ENCODE measurements at regions not wholly inside any gene's neighbourhood (a gene's known extent, or its start where the extent isn't known, plus 50 kb on each side); places are given as distances from the start of the nearest gene placed in this dataset.

DNA sequence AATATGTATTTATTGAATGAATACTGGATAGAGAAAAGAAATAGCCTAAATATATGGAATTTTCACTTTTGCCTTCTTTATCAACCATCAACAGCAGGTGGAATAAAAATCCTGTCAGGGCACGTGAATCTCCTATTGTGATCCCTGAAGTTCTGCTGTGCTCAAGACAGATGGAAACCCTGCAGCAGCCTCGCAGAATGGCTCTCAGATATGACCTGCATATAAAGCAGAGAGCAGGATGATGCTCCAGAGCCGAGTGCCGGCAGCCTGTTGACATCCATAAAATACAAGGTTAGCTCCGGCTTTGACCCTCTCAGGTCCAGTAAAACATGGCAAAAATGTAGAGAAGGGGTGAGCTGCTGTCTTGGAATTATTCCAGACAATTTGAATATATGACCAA is 659.3 kb downstream of the DIAPH3 start:
- H3K27ac ChIP-seq = no peak overlapping the region
- TF ChIP-seq CTCF (IDR thresholded peaks at IDR 0.05) (no peak), POLR2A (IDR thresholded peaks at IDR 0.05) (no peak), POLR2AphosphoS5 (IDR thresholded peaks at IDR 0.05) (no peak)
- H3K36me3 ChIP-seq = no peaks in the 10 kb centered on the region
- H3K4me3 ChIP-seq = no peak overlapping the region
- H3K9me3 ChIP-seq = no peaks in the 10 kb centered on the region
- intact Hi-C loops (cut with DNase I) = no loop called here
- 44% methylated on average over 5 of the region's 5 CpGs for WGBS
- no peaks in the 10 kb centered on the region for H3K4me1 ChIP-seq (replicated peaks)
- DNase-seq (ENCODE audit: low spot score) = no peak
- H3K27me3 ChIP-seq (replicated peaks; ENCODE audit: insufficient read depth) = no peaks in the 10 kb centered on the region

- Histone ChIP-seq H3K27me3 (replicated peaks; ENCODE audit: insufficient read depth) (no peaks in the 10 kb centered on the region), H3K9me3 (no peaks in the 10 kb centered on the region), H3K4me3 (no peak overlapping the region), H3K36me3 (no peaks in the 10 kb centered on the region), H3K27ac (no peak overlapping the region), H3K4me1 (replicated peaks) (no peaks in the 10 kb centered on the region)
- DNase-seq (ENCODE audit: low spot score) = no peak
- TF ChIP-seq POLR2A (IDR thresholded peaks at IDR 0.05) = no peak
- TF ChIP-seq POLR2AphosphoS5 (IDR thresholded peaks at IDR 0.05) = no peak
- TF ChIP-seq CTCF (IDR thresholded peaks at IDR 0.05) = no peak
- intact Hi-C loops (cut with DNase I) = no loop called here
- 82% methylated on average over 4 of the region's 4 CpGs for WGBS
Observed at GRCh38 chr13:59510386-59510785, 653.3 kb downstream of the DIAPH3 start.

GRCh38 chr13:59513686-59514085 is 650.0 kb downstream of the DIAPH3 start:
- Histone ChIP-seq H3K36me3 (no peaks in the 10 kb centered on the region), H3K4me3 (no peak overlapping the region), H3K27ac (no peak overlapping the region), H3K9me3 (no peaks in the 10 kb centered on the region), H3K27me3 (replicated peaks; ENCODE audit: insufficient read depth) (no peaks in the 10 kb centered on the region), H3K4me1 (replicated peaks) (no peaks in the 10 kb centered on the region)
- TF ChIP-seq POLR2A (IDR thresholded peaks at IDR 0.05) (no peak), CTCF (IDR thresholded peaks at IDR 0.05) (no peak), POLR2AphosphoS5 (IDR thresholded peaks at IDR 0.05) (no peak)
- DNase-seq (ENCODE audit: low spot score) = no peak
- intact Hi-C loops (cut with DNase I) = no loop called here
- WGBS = 40% methylated on average over 1 of the region's 1 CpG

DNA sequence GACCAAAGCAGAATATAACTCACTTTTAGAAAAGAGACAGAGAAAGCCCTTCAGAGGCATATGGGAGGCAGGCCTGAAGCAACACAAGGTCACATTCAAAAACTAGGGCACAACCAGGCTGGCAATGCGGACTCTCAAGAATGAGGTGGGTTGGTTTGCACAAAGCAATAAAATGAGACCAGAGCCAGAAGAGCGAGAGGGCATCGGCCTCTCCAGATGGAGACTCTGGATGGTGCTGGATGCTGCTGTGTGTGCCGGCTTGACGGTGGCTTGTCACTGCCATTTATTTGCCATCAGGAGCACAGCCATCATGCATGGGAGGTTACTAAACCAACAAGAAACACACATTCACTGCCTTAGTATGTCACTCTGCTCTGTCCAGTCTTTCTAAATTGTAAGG is 649.4 kb downstream of the DIAPH3 start:
- Histone ChIP-seq H3K27me3 (replicated peaks; ENCODE audit: insufficient read depth) (no peaks in the 10 kb centered on the region), H3K27ac (no peak overlapping the region), H3K36me3 (no peaks in the 10 kb centered on the region), H3K4me3 (no peak overlapping the region), H3K4me1 (replicated peaks) (no peaks in the 10 kb centered on the region), H3K9me3 (no peaks in the 10 kb centered on the region)
- DNase-seq (ENCODE audit: low spot score) = no peak
- TF ChIP-seq POLR2A (IDR thresholded peaks at IDR 0.05) (no peak), CTCF (IDR thresholded peaks at IDR 0.05) (no peak), POLR2AphosphoS5 (IDR thresholded peaks at IDR 0.05) (no peak)
- 95% methylated on average over 5 of the region's 5 CpGs for whole genome bisulfite sequencing
- intact Hi-C loops (cut with DNase I) = no loop called here

GRCh38 chr13:59519819-59520218 is 643.9 kb downstream of the DIAPH3 start:
- H3K9me3 ChIP-seq = no peaks in the 10 kb centered on the region
- H3K27me3 ChIP-seq (replicated peaks; ENCODE audit: insufficient read depth) = no peaks in the 10 kb centered on the region
- no peak for DNase-seq (ENCODE audit: low spot score)
- no peaks in the 10 kb centered on the region for H3K4me1 ChIP-seq (replicated peaks)
- intact Hi-C loops (cut with DNase I) = no loop called here
- 83% methylated on average over 2 of the region's 2 CpGs for WGBS
- H3K36me3 ChIP-seq = no peaks in the 10 kb centered on the region
- no peak overlapping the region for H3K27ac ChIP-seq
- no peak for TF ChIP-seq POLR2AphosphoS5 (IDR thresholded peaks at IDR 0.05)
- TF ChIP-seq CTCF (IDR thresholded peaks at IDR 0.05) = no peak
- TF ChIP-seq POLR2A (IDR thresholded peaks at IDR 0.05) = no peak
- H3K4me3 ChIP-seq = no peak overlapping the region

Measured in prostate gland (tissue), 2 donors.